ENCODE measurements at regions not wholly inside any gene's neighbourhood (a gene's known extent, or its start where the extent isn't known, plus 50 kb on each side); places are given as distances from the start of the nearest gene placed in this dataset.

GRCh38 chr7:17132726-17133125, 165.7 kb upstream of the AHR start:
- no peak for DNase-seq

- DNase-seq: no peak
Observed at GRCh38 chr7:17133977-17134376, 164.5 kb upstream of the AHR start.

GRCh38 chr7:17134786-17135185, 163.7 kb upstream of the AHR start:
- no peak for DNase-seq

GRCh38 chr7:17136126-17136525, 162.3 kb upstream of the AHR start:
- DNase-seq: no peak

- peak; percentile 5 for DNase-seq
Observed at GRCh38 chr7:17139081-17139480, 159.4 kb upstream of the AHR start.

- DNase-seq: no peak
Observed at GRCh38 chr7:17140406-17140805, 158.0 kb upstream of the AHR start.

- DNase-seq: no peak
Observed at GRCh38 chr7:17142831-17143541, 155.5 kb upstream of the AHR start.

- DNase-seq: peak; percentile 67
Observed at GRCh38 chr7:17144322-17144721, 154.1 kb upstream of the AHR start.

GRCh38 chr7:17146621-17147020, 151.8 kb upstream of the AHR start:
- DNase-seq: no peak

- no peak for DNase-seq
Observed at GRCh38 chr7:17147409-17147808, 151.0 kb upstream of the AHR start.

- DNase-seq: no peak
Observed at GRCh38 chr7:17150018-17150417, 148.4 kb upstream of the AHR start.

- DNase-seq: no peak
Observed at GRCh38 chr7:17152721-17153120, 145.7 kb upstream of the AHR start.

- DNase-seq: no peak
Observed at GRCh38 chr7:17153536-17153935, 144.9 kb upstream of the AHR start.

- DNase-seq: no peak
Observed at GRCh38 chr7:17155529-17155928, 142.9 kb upstream of the AHR start.

GRCh38 chr7:17158261-17158660, 140.2 kb upstream of the AHR start:
- no peak for DNase-seq

GRCh38 chr7:17159500-17160037, 138.9 kb upstream of the AHR start:
- no peak for DNase-seq

- peak; percentile 11 for DNase-seq
Observed at GRCh38 chr7:17166824-17167379, 131.6 kb upstream of the AHR start.

GRCh38 chr7:17168416-17168815, 130.0 kb upstream of the AHR start:
- no peak for DNase-seq

GRCh38 chr7:17171427-17171826, 127.0 kb upstream of the AHR start:
- DNase-seq: no peak

- no peak for DNase-seq
Observed at GRCh38 chr7:17176371-17177032, 122.0 kb upstream of the AHR start.

- DNase-seq: no peak
Observed at GRCh38 chr7:17178545-17178944, 119.9 kb upstream of the AHR start.

- no peak for DNase-seq
Observed at GRCh38 chr7:17181482-17181881, 117.0 kb upstream of the AHR start.

GRCh38 chr7:17183630-17184328, 114.7 kb upstream of the AHR start:
- DNase-seq: no peak
